ENCODE measurements at regions not wholly inside any gene's neighbourhood (a gene's known extent, or its start where the extent isn't known, plus 50 kb on each side); places are given as distances from the start of the nearest gene placed in this dataset.
A peak's percentile ranks its signal among the peaks of the same experiment; 100 is the strongest.
"Not testable (repeated sequence)": the region's sequence is repeated elsewhere in the genome, so short reads cannot be mapped to it uniquely, and the experiment has no call there.

GRCh38 chr21:5057077-5057476, 5464.3 kb upstream of the TPTE start:
- H3K4me3 Mint-ChIP-seq; H3K36me3 ChIP-seq (ENCODE audit: insufficient read depth, low read length); POLR2A ChIA-PET (ENCODE audit: partially characterized antibody); H3K9me3 ChIP-seq (ENCODE audit: control insufficient read depth in 1 of 2, low read length in 2 of 2); H3K4me3 ChIP-seq (ENCODE audit: low read length in 2 of 2); CTCF ChIA-PET (ENCODE audit: partially characterized antibody); H3K36me3 Mint-ChIP-seq; intact Hi-C loops (cut with micrococcal nuclease); H3K4me1 ChIP-seq (ENCODE audit: insufficient read depth, low read length); H3K9me3 Mint-ChIP-seq; H3K27me3 ChIP-seq (ENCODE audit: insufficient read depth, low read length); H3K4me1 Mint-ChIP-seq; H3K27ac ChIP-seq (ENCODE audit: low read depth, low read length); H3K27me3 Mint-ChIP-seq; DNase-seq; H3K27ac Mint-ChIP-seq: not testable (repeated sequence)

- H3K36me3 Mint-ChIP-seq = not testable (repeated sequence)
Measured at GRCh38 chr21:5060364-5061083, 5460.9 kb upstream of the TPTE start.

DNA sequence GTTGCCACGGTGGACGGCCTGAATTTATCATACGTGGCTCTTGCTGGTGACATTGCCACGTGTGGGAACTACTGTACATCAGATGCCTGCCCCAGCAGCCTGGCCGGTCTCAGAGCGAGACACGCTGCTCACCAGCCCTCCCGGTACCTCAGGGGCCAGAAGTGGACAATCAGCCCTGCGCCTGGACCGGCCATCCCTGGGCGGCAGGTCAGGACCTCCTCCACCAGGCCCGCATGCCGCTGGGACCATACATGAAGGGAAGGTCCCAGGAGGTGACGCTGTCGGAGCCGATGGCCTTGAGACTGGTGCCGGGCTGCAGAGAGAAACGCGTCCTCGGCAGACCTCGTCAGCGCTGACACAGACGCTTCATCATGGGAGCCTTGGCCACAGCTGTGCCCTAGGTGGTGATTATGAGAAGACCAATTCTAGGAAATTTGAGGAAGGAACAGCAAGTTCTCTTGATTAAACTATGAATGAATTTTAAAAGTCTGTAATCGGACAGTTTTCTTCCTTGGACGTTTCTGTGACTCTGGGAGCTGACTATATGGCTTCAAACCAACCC, 5456.7 kb upstream of the TPTE start:
- H3K4me1 ChIP-seq (ENCODE audit: insufficient read depth, low read length); H3K27ac ChIP-seq (ENCODE audit: low read depth, low read length); H3K4me1 Mint-ChIP-seq; H3K36me3 Mint-ChIP-seq; H3K27me3 Mint-ChIP-seq; CTCF ChIA-PET (ENCODE audit: partially characterized antibody); intact Hi-C loops (cut with micrococcal nuclease); H3K9me3 Mint-ChIP-seq; H3K27ac Mint-ChIP-seq; POLR2A ChIA-PET (ENCODE audit: partially characterized antibody); DNase-seq; H3K4me3 Mint-ChIP-seq; H3K4me3 ChIP-seq (ENCODE audit: low read length in 2 of 2); H3K36me3 ChIP-seq (ENCODE audit: insufficient read depth, low read length); H3K9me3 ChIP-seq (ENCODE audit: control insufficient read depth in 1 of 2, low read length in 2 of 2); H3K27me3 ChIP-seq (ENCODE audit: insufficient read depth, low read length): not testable (repeated sequence)

More at GRCh38 chr21:5060364-5061083, 5460.9 kb upstream of the TPTE start:
- H3K4me1 ChIP-seq (ENCODE audit: insufficient read depth, low read length); H3K36me3 ChIP-seq (ENCODE audit: insufficient read depth, low read length); H3K9me3 ChIP-seq (ENCODE audit: control insufficient read depth in 1 of 2, low read length in 2 of 2); H3K4me1 Mint-ChIP-seq; intact Hi-C loops (cut with micrococcal nuclease); H3K4me3 ChIP-seq (ENCODE audit: low read length in 2 of 2); H3K4me3 Mint-ChIP-seq; H3K27ac Mint-ChIP-seq; H3K9me3 Mint-ChIP-seq; POLR2A ChIA-PET (ENCODE audit: partially characterized antibody); H3K27me3 Mint-ChIP-seq; CTCF ChIA-PET (ENCODE audit: partially characterized antibody); H3K27me3 ChIP-seq (ENCODE audit: insufficient read depth, low read length); DNase-seq; H3K27ac ChIP-seq (ENCODE audit: low read depth, low read length): not testable (repeated sequence)

DNA sequence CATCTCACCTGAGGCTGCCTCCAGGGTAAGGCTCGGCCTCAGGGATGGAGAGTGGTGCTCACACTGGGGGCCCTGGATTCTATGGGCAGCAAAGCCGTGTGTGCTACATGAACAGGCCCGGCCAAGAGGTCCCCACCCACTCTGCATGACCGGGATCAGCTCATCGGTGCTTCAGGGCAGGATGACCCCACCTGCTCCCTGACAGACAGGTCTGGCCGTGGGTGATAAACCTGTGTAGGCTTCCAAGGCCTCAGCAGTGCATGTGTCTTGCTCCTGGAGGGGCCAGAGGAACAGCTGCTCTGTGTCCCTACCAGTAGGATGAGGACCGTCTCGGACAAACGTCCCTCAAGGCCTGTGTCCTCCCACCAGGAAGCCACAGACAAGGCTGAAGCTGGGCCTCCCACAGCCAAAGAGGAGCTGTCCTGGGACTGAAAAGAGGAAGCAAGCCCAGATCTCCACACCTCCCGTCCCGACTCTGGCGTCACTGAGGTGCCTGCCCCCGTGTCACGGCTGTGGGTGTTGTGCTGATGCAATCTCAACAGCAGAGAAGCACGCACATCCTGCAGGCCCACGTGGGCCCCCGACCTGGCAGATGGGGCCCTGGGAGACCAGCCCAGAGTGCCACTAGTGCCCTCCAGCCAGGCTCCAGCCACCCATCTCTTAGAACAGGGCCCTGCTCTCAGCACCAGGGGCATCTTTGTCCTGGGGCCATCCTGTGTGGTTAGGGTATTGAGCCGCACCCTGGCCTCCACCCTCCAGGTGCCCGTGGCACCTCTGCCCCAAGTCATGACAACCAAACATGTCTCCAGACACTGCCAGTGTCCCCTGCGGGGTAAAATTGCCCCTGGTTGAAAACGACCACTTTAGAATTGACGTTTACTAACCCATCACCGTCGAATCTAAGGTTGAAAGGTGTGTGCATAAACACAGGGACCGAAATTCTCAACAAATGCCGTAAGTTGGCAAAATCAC, 5455.9 kb upstream of the TPTE start:
- intact Hi-C loops (cut with micrococcal nuclease); H3K36me3 ChIP-seq (ENCODE audit: insufficient read depth, low read length); H3K9me3 ChIP-seq (ENCODE audit: control insufficient read depth in 1 of 2, low read length in 2 of 2); H3K27ac ChIP-seq (ENCODE audit: low read depth, low read length); H3K4me3 Mint-ChIP-seq; H3K27me3 Mint-ChIP-seq; H3K4me1 Mint-ChIP-seq; H3K4me1 ChIP-seq (ENCODE audit: insufficient read depth, low read length); CTCF ChIA-PET (ENCODE audit: partially characterized antibody); H3K9me3 Mint-ChIP-seq; POLR2A ChIA-PET (ENCODE audit: partially characterized antibody); H3K27me3 ChIP-seq (ENCODE audit: insufficient read depth, low read length); H3K4me3 ChIP-seq (ENCODE audit: low read length in 2 of 2); H3K36me3 Mint-ChIP-seq: not testable (repeated sequence)
- peak in 3 of 5 donors; percentile 37 to 64 (median 46) for DNase-seq
- peak overlapping the region in 1 of 7 donors; percentile 51 for H3K27ac Mint-ChIP-seq

DNA sequence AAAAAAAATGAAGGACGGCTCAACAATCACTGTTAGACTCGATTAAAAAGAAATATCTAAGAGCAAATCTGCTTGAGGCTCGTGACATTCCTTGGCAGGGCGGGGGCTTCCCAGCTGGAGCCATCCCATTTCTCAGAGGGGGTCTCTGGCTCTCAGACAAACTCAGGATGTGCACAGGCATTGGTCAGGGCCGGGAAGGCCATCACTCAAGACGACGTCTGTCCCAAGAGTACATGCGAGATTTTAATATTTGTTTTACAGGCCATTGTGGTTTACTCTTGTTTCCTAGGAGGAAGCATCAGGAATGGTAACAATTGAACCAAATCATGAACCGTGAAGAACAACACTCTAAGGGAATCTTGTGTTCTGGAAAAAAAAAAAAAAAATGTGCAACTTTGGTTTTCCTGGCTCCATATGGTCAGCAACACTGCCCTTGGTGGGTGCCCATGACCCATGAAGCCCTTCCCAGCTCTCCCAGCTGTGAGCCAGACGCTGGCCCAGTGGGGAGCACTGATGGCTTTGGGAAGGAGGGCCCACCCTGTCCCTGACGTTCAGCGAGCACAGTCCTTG, 5454.6 kb upstream of the TPTE start:
- H3K4me3 Mint-ChIP-seq; H3K9me3 Mint-ChIP-seq; CTCF ChIA-PET (ENCODE audit: partially characterized antibody); H3K36me3 Mint-ChIP-seq; H3K27me3 Mint-ChIP-seq; DNase-seq; H3K36me3 ChIP-seq (ENCODE audit: insufficient read depth, low read length); POLR2A ChIA-PET (ENCODE audit: partially characterized antibody); H3K4me1 Mint-ChIP-seq; H3K27ac Mint-ChIP-seq; H3K9me3 ChIP-seq (ENCODE audit: control insufficient read depth in 1 of 2, low read length in 2 of 2); intact Hi-C loops (cut with micrococcal nuclease); H3K4me3 ChIP-seq (ENCODE audit: low read length in 2 of 2); H3K4me1 ChIP-seq (ENCODE audit: insufficient read depth, low read length); H3K27me3 ChIP-seq (ENCODE audit: insufficient read depth, low read length); H3K27ac ChIP-seq (ENCODE audit: low read depth, low read length): not testable (repeated sequence)

- CTCF ChIA-PET (ENCODE audit: partially characterized antibody); H3K4me3 Mint-ChIP-seq: not testable (repeated sequence)
Measured at GRCh38 chr21:5067326-5068048, 5453.9 kb upstream of the TPTE start.

GRCh38 chr21:5068649-5069048, 5452.7 kb upstream of the TPTE start:
- POLR2A ChIA-PET (ENCODE audit: partially characterized antibody); H3K9me3 ChIP-seq (ENCODE audit: control insufficient read depth in 1 of 2, low read length in 2 of 2); H3K4me3 Mint-ChIP-seq; H3K27me3 ChIP-seq (ENCODE audit: insufficient read depth, low read length); CTCF ChIA-PET (ENCODE audit: partially characterized antibody); H3K27me3 Mint-ChIP-seq; intact Hi-C loops (cut with micrococcal nuclease); H3K4me1 ChIP-seq (ENCODE audit: insufficient read depth, low read length); H3K27ac ChIP-seq (ENCODE audit: low read depth, low read length); DNase-seq; H3K4me1 Mint-ChIP-seq; H3K27ac Mint-ChIP-seq; H3K36me3 ChIP-seq (ENCODE audit: insufficient read depth, low read length); H3K9me3 Mint-ChIP-seq; H3K36me3 Mint-ChIP-seq; H3K4me3 ChIP-seq (ENCODE audit: low read length in 2 of 2): not testable (repeated sequence)

More at GRCh38 chr21:5067326-5068048, 5453.9 kb upstream of the TPTE start:
- H3K36me3 ChIP-seq (ENCODE audit: insufficient read depth, low read length); intact Hi-C loops (cut with micrococcal nuclease); H3K27ac ChIP-seq (ENCODE audit: low read depth, low read length); H3K27me3 ChIP-seq (ENCODE audit: insufficient read depth, low read length); H3K4me3 ChIP-seq (ENCODE audit: low read length in 2 of 2); H3K4me1 ChIP-seq (ENCODE audit: insufficient read depth, low read length); H3K27ac Mint-ChIP-seq; H3K4me1 Mint-ChIP-seq; H3K9me3 Mint-ChIP-seq; H3K36me3 Mint-ChIP-seq; H3K9me3 ChIP-seq (ENCODE audit: control insufficient read depth in 1 of 2, low read length in 2 of 2); DNase-seq; H3K27me3 Mint-ChIP-seq; POLR2A ChIA-PET (ENCODE audit: partially characterized antibody): not testable (repeated sequence)

Measured in CD4-positive, alpha-beta memory T cell (primary cell).